Psoas muscle (tissue), 7 donors: ENCODE measurements at regions not wholly inside any gene's neighbourhood (a gene's known extent, or its start where the extent isn't known, plus 50 kb on each side); places are given as distances from the start of the nearest gene placed in this dataset.

Source experiments
- ATAC-seq, 4 donors: fragments of 200-7000 bp; cut with Tn5 transposase; one replicate each; pipeline ENCODE4 v1.9.1; 2020; ENCODE audit warnings: moderate library complexity in 3 of 4, mild to moderate bottlenecking in 2 of 4
- DNase-seq, 2 donors: peaks; one replicate each; pipeline ENCODE4 v3.0.0-alpha.2; 2020
- H3K27ac ChIP-seq: fragments of 200-600 bp; one replicate; pipeline ENCODE4 v1.8.0; 2022
- H3K27me3 ChIP-seq, 3 donors: fragments of 200-600 bp in 1 of 3; one replicate each; pipeline versions ENCODE4 v1.6.1 to v1.8.0; 2013 to 2022; ENCODE audit warnings: low read length in 2 of 3, mild to moderate bottlenecking in 2 of 3, moderate library complexity in 1 of 3; ENCODE audit not compliant: insufficient read depth in 3 of 3
- H3K36me3 ChIP-seq, 2 donors: fragments of 200-600 bp in 1 of 2; one replicate each; pipeline versions ENCODE4 v1.6.1 to v1.8.0; 2013 to 2022; ENCODE audit warnings: low read depth in 1 of 2, mild to moderate bottlenecking in 1 of 2, moderate library complexity in 1 of 2; ENCODE audit not compliant: insufficient read depth in 1 of 2
- H3K4me1 ChIP-seq: fragments of 200-600 bp; one replicate; pipeline ENCODE4 v1.8.0; 2022
- H3K4me3 ChIP-seq: fragments of 200-600 bp; one replicate; pipeline ENCODE4 v1.8.0; 2022; ENCODE audit warnings: mild to moderate bottlenecking
- H3K9me3 ChIP-seq: fragments of 200-600 bp; one replicate; pipeline ENCODE4 v1.8.0; 2022
- WGBS, 3 donors: extraction: QIAGEN DNeasy Blood & Tissue Kit; methylation state at CpG; one replicate each; pipeline versions ENCODE4 v1.1.6 to v1.1.7; 2013; 5-methylcytosine and 5-hydroxymethylcytosine counted together
- intact Hi-C, 2 donors: fragments of 100-400 bp; cut with DNase I; formaldehyde crosslinking; loops; one replicate each; pipeline versions ENCODE4 v1.11.0 to v1.14.2; 2022
- TF ChIP-seq, protein P1 (sequence below): fragments of 200-600 bp; IDR thresholded peaks from one replicate; pipeline ENCODE4 v1.8.0; 2022; ENCODE audit warnings: antibody characterized with exemption
- donor health status: healthy with polysubstance abuse.
- donor health status: DM: no; HTN: no; CAD: no; lungs with moderate emphysema.
- donor health status: Bipolar disorder and iron deficiency.
- donor health status: healthy.
- donor health status: DM: yes; HTN: yes; CAD: no.
- donor health status: DM: no; HTN: no; CAD: no.
- donor health status: DM: yes; HTN: yes; CAD: no.

DNA sequence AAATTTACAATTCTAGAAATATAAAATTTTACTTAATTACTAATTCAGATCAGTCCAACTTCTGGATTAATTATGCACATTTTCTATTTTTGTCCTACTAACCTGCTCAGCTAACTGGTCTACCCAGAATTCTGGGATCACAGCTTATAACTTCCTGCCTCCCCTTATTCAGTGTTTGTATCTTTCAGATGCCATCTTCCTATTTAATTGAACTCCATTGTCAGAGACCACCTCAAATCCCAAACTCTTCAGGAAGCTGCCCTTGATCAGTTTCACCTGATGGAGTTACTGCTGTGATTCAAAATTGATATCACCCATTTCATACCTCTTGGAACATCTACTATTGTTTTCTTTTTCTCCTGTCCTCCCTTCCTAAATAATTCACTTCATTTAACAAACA is 259.2 kb downstream of the WDR11 start:
- H3K4me3 ChIP-seq, result no peak overlapping the region
- DNase-seq (no peak), ATAC-seq (no peak)
- no peak overlapping the region for H3K27ac ChIP-seq
- H3K4me1 ChIP-seq, result no peaks in the 10 kb centered on the region
- intact Hi-C loops, result no loop called here
- H3K9me3 ChIP-seq, result no peaks in the 10 kb centered on the region
- H3K27me3 ChIP-seq, result no peaks in the 10 kb centered on the region
- TF ChIP-seq, protein P1, sequence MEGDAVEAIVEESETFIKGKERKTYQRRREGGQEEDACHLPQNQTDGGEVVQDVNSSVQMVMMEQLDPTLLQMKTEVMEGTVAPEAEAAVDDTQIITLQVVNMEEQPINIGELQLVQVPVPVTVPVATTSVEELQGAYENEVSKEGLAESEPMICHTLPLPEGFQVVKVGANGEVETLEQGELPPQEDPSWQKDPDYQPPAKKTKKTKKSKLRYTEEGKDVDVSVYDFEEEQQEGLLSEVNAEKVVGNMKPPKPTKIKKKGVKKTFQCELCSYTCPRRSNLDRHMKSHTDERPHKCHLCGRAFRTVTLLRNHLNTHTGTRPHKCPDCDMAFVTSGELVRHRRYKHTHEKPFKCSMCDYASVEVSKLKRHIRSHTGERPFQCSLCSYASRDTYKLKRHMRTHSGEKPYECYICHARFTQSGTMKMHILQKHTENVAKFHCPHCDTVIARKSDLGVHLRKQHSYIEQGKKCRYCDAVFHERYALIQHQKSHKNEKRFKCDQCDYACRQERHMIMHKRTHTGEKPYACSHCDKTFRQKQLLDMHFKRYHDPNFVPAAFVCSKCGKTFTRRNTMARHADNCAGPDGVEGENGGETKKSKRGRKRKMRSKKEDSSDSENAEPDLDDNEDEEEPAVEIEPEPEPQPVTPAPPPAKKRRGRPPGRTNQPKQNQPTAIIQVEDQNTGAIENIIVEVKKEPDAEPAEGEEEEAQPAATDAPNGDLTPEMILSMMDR, result no peak
- H3K36me3 ChIP-seq, result no peaks in the 10 kb centered on the region

DNA sequence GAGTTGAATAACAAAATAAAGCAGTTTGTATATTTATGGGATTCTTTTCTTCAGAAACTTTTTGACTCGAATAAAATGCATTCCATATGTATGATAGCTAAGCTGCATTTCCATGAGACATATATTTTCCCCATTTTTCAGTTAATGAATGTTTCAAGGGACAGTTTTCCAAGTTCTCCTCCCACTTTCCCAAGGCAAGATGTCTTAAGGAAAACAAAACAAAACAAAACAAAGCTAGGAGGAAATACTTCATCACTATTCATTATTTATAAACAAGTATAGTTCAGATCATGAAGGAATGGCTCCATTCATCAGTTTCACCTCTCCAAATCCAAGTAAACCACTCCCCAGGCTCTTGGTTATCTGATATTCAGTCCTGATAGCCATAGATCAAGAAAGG is 261.0 kb downstream of the WDR11 start:
- Histone ChIP-seq H3K36me3 (no peaks in the 10 kb centered on the region), H3K4me1 (no peaks in the 10 kb centered on the region), H3K27me3 (no peaks in the 10 kb centered on the region), H3K27ac (no peak overlapping the region), H3K9me3 (no peaks in the 10 kb centered on the region), H3K4me3 (no peak overlapping the region)
- ATAC-seq (no peak), DNase-seq (no peak)
- intact Hi-C loops, result no loop called here
- WGBS, 3 donors, result 55 to 67% (median 64%) methylated on average over 1 of the region's 1 CpG
- TF ChIP-seq, protein P1, result no peak

DNA sequence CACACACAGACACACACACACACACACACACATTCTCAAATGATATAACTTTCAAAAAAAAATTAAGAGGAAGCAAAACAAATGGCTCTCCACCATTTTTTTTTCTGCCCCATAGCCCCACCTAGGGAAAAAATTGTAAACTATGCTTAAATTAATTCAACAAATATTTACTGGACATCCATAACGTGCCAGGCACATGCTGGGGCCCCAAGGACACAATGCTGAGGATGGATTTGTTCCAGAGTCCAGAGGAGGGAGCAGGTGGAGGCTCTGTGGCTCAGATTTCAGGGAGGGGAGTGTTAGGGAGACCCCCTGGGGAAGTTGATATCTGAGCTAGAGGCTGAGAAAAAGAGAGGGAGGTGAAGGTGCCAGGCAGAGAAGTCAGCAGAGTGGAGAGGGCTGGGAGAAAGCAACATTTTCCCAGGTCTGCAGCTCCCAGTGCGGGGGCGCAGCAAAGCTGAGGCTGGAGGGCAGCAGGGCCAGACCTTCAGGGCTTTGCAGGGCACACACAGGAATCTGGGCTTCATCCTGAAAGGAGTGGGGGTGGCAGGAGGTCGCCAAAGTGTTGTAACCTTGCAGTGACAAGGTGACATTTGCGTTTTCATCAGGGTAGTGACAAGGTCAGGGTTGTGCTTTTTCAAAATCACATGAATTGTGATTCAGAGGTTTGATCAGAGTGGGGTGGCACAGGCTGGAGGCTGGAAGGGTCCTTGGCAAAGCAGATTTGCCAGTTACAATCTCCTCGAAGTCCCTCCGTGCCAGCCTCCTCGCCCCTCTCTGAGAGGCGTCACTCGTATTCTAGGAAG is 261.6 kb downstream of the WDR11 start:
- Histone ChIP-seq H3K27me3 (no peaks in the 10 kb centered on the region), H3K27ac (no peak overlapping the region), H3K4me3 (no peak overlapping the region), H3K4me1 (no peaks in the 10 kb centered on the region), H3K36me3 (no peaks in the 10 kb centered on the region), H3K9me3 (no peaks in the 10 kb centered on the region)
- WGBS, 3 donors, result 51 to 58% (median 51%) methylated on average over 10 of the region's 10 CpGs
- DNase-seq (no peak), ATAC-seq (no peak)
- TF ChIP-seq, protein P1, result no peak
- intact Hi-C loops, result no loop called here

GRCh38 chr10:121113385-121113696 is 262.2 kb downstream of the WDR11 start:
- Histone ChIP-seq H3K36me3 (no peaks in the 10 kb centered on the region), H3K27me3 (peaks cover 0 to 2% (median 0%) of the 10 kb centered on the region in 3 donors), H3K27ac (no peak overlapping the region), H3K4me1 (no peaks in the 10 kb centered on the region), H3K4me3 (no peak overlapping the region), H3K9me3 (no peaks in the 10 kb centered on the region)
- intact Hi-C loops, result no loop called here
- ATAC-seq, result no peak
- no peak for DNase-seq
- TF ChIP-seq, protein P1, result no peak

DNA sequence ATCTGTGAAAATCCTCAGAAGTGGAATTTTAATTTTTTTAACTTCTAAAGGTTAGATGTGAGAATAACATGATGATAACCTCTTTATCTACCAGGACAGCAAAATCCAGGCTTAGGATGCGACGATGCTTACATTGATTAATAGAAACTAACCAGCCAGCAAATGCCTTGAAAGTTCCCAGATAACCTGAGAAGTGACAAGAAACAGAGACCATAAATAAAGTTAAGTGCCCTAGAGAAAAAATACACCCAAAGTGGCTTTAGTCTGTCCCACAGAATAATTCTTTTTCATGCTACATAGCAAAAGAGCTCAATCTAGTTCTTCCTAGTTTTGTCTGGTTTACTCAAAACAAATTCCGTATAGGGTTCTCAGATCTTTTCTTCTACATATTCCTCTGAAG is 262.7 kb downstream of the WDR11 start:
- DNase-seq (no peak), ATAC-seq (no peak)
- TF ChIP-seq, protein P1, result no peak
- no peak overlapping the region for H3K4me3 ChIP-seq
- H3K27me3 ChIP-seq, result peaks cover 0 to 2% (median 0%) of the 10 kb centered on the region in 3 donors
- WGBS, 3 donors, result 48 to 71% (median 50%) methylated on average over 3 of the region's 3 CpGs
- no peaks in the 10 kb centered on the region for H3K9me3 ChIP-seq
- intact Hi-C loops, result no loop called here
- no peaks in the 10 kb centered on the region for H3K4me1 ChIP-seq
- no peak overlapping the region for H3K27ac ChIP-seq
- H3K36me3 ChIP-seq, result no peaks in the 10 kb centered on the region
